HFFc6 (cell line): ENCODE measurements at regions not wholly inside any gene's neighbourhood (a gene's known extent, or its start where the extent isn't known, plus 50 kb on each side); places are given as distances from the start of the nearest gene placed in this dataset.

ENCODE experiments used
- DNase-seq: peaks from one replicate; pipeline ENCODE4 v3.0.0-alpha.2; 2018
- H3K27ac Mint-ChIP-seq: 2 replicates; pipeline ENCODE4 v1.8.0; 2020; ENCODE audit warnings: mild to moderate bottlenecking, mixed read lengths
- H3K27me3 Mint-ChIP-seq: 2 replicates; pipeline ENCODE4 v1.8.0; 2021; ENCODE audit warnings: mild to moderate bottlenecking, moderate library complexity, mixed read lengths; ENCODE audit not compliant: insufficient read depth
- H3K36me3 Mint-ChIP-seq: 2 replicates; pipeline ENCODE4 v1.8.0; 2021; ENCODE audit warnings: low read depth, mixed read lengths
- H3K4me1 Mint-ChIP-seq: 2 replicates; pipeline ENCODE4 v1.8.0; 2020; ENCODE audit warnings: low read depth, mixed read lengths
- H3K4me3 Mint-ChIP-seq: 2 replicates; pipeline ENCODE4 v1.8.0; 2020; ENCODE audit warnings: mild to moderate bottlenecking, moderate library complexity, mixed read lengths
- H3K9me3 Mint-ChIP-seq: 2 replicates; pipeline ENCODE4 v1.8.0; 2020; ENCODE audit warnings: mild to moderate bottlenecking, mixed read lengths
- TF ChIP-seq, protein P1 (sequence below): fragments of 200-600 bp; sonication (generic); IDR thresholded peaks from 2 replicates; pipeline ENCODE4 v1.5.0; 2021; ENCODE audit warnings: antibody characterized with exemption, mild to moderate bottlenecking

DNA sequence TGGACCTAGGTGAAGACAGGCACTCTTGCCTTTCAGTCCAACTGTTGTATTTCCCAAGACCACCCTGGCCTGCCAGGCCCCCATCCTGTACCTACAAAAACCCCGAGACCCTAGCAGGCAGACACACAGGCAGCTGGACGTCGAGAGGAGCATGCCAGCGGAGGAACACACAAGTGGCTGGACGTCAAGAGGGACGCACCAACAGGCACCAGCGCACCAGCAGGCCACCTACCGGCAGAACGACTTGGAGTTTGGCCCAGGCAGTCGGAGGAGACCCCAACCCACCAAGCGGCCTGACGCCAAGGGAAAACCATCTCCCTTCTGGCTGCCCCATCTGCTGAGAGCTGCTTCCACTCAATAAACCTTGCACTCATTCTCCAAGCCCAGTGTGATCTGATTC lies 1883.4 kb upstream of the RAG2 start:
- H3K27ac Mint-ChIP-seq = no peak overlapping the region
- TF ChIP-seq, protein P1, sequence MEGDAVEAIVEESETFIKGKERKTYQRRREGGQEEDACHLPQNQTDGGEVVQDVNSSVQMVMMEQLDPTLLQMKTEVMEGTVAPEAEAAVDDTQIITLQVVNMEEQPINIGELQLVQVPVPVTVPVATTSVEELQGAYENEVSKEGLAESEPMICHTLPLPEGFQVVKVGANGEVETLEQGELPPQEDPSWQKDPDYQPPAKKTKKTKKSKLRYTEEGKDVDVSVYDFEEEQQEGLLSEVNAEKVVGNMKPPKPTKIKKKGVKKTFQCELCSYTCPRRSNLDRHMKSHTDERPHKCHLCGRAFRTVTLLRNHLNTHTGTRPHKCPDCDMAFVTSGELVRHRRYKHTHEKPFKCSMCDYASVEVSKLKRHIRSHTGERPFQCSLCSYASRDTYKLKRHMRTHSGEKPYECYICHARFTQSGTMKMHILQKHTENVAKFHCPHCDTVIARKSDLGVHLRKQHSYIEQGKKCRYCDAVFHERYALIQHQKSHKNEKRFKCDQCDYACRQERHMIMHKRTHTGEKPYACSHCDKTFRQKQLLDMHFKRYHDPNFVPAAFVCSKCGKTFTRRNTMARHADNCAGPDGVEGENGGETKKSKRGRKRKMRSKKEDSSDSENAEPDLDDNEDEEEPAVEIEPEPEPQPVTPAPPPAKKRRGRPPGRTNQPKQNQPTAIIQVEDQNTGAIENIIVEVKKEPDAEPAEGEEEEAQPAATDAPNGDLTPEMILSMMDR = no peak
- no peaks in the 10 kb centered on the region for H3K4me1 Mint-ChIP-seq
- peaks cover 3% of the 10 kb centered on the region; the same call in 1 of the 2 replicates for H3K36me3 Mint-ChIP-seq
- peaks cover 21% of the 10 kb centered on the region for H3K9me3 Mint-ChIP-seq
- H3K27me3 Mint-ChIP-seq = no peaks in the 10 kb centered on the region
- no peak overlapping the region for H3K4me3 Mint-ChIP-seq
- DNase-seq = no peak

DNA sequence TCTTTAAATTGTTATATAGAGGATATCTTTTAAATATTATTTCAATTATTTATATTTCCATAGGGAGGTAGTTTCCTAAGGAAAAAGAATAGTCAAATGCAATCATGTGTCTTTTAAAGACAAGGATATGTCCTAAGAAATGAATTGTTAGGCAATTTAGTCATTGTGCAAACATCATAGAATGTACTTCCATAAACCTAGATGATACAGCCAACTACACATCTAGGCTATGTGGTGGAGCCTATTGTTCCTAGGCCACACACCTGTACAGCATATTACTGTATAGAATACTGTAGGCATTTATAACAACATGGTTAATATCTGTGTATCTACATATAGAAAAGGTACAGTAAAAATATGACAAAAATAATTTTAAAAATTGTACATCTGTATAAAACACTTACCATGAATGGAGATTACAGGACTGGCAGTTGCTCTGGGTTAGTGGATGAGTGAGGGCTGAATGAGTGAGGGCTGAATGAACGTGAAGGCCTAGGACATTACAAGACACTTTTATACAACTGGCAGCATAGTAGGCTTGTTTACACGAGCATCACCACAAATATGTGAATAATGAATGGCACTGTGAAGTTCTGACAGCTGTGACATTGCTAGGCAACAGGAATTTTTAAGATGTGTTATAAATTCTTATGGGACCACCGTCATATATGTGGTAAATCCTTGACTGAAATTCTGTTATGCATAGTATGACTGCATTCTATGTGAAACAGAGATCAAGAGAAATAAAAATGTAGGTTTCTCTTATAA lies 1879.0 kb upstream of the RAG2 start:
- H3K4me3 Mint-ChIP-seq = no peak overlapping the region
- TF ChIP-seq, protein P1 = no peak
- no peak for DNase-seq
- no peaks in the 10 kb centered on the region for H3K4me1 Mint-ChIP-seq
- peaks cover 20% of the 10 kb centered on the region for H3K9me3 Mint-ChIP-seq
- H3K27ac Mint-ChIP-seq = no peak overlapping the region
- peaks cover 3% of the 10 kb centered on the region; the same call in 1 of the 2 replicates for H3K36me3 Mint-ChIP-seq
- H3K27me3 Mint-ChIP-seq = no peaks in the 10 kb centered on the region

DNA sequence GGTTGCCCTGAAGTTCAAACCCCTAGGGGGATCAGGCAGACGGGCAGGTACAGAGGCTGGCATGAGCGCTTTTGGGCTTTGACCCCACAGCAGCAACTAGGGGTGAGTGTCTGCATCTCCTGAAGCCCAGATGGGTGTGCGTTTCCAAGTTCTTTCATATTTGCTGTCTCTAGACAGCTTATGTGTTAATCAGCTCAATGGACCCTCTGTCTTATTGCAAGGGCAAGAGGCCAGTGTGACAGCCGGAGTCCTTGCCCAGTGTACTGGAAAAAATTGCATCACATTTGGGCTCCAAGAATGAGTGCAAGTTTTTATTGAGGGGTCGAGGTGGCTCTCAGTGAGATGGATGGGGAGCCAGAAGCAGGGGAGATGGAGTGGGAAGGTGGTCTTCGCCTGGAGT lies 1863.7 kb upstream of the RAG2 start:
- H3K4me1 Mint-ChIP-seq = no peaks in the 10 kb centered on the region
- peaks cover 18% of the 10 kb centered on the region for H3K9me3 Mint-ChIP-seq
- TF ChIP-seq, protein P1 = no peak
- no peak for DNase-seq
- no peaks in the 10 kb centered on the region for H3K36me3 Mint-ChIP-seq
- no peaks in the 10 kb centered on the region; the same call in 1 of the 2 replicates for H3K27me3 Mint-ChIP-seq
- H3K4me3 Mint-ChIP-seq = no peak overlapping the region
- H3K27ac Mint-ChIP-seq = no peak overlapping the region

DNA sequence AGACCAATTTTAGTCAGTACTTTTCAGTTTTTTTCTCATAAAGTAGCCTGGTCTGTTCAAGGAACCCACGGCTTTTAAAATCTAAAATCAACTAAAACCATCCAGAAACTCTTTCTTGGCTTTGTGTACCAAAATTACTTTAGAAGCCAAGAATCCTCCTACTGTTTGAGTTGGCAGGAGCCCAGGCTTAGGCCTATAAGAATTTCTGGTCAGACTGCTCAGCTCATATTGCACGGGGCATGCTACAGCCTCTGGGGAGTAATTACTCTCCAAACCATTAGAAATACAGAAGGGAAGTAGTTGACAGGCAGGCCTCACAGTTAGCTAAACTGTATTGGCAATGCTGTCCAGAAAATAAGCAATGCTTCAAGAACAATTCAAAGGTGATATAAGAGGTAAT lies 1862.9 kb upstream of the RAG2 start:
- DNase-seq = no peak
- no peaks in the 10 kb centered on the region for H3K36me3 Mint-ChIP-seq
- H3K27me3 Mint-ChIP-seq = no peaks in the 10 kb centered on the region
- H3K27ac Mint-ChIP-seq = no peak overlapping the region
- no peak overlapping the region for H3K4me3 Mint-ChIP-seq
- H3K4me1 Mint-ChIP-seq = no peaks in the 10 kb centered on the region
- TF ChIP-seq, protein P1 = no peak
- H3K9me3 Mint-ChIP-seq = peaks cover 16% of the 10 kb centered on the region

DNA sequence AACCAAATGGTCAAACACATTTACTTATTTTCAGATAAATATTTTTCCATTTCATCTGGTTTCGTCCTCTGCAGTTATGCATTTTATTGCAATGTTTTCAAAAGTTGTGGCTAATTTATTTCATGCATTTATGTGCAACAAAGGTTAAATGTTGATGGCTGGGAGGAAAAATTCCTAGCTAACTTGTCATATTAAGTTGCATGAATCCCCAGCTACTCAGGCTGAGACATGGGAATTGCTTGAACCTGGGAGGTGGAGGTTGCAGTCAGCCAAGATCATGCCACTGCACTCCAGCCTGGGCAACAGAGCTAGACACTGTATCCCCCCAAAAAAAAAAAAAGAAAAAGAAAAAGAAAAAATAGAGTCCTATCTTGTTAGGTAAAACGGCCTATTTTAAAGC lies 1862.4 kb upstream of the RAG2 start:
- TF ChIP-seq, protein P1 = no peak
- H3K9me3 Mint-ChIP-seq = peaks cover 11% of the 10 kb centered on the region
- DNase-seq = no peak
- no peaks in the 10 kb centered on the region for H3K36me3 Mint-ChIP-seq
- no peaks in the 10 kb centered on the region for H3K4me1 Mint-ChIP-seq
- no peaks in the 10 kb centered on the region for H3K27me3 Mint-ChIP-seq
- H3K4me3 Mint-ChIP-seq = no peak overlapping the region
- no peak overlapping the region for H3K27ac Mint-ChIP-seq
